ENCODE measurements at regions not wholly inside any gene's neighbourhood (a gene's known extent, or its start where the extent isn't known, plus 50 kb on each side); places are given as distances from the start of the nearest gene placed in this dataset.

GRCh38 chr5:68593211-68593671, 377.7 kb downstream of the PIK3R1 start:
- peak in 3 of 11 donors; percentile 1 to 12 (median 7) for DNase-seq (ENCODE audit: extremely low read depth in 1 of 11, low read depth in 9 of 11, low spot score in 4 of 11)

DNA sequence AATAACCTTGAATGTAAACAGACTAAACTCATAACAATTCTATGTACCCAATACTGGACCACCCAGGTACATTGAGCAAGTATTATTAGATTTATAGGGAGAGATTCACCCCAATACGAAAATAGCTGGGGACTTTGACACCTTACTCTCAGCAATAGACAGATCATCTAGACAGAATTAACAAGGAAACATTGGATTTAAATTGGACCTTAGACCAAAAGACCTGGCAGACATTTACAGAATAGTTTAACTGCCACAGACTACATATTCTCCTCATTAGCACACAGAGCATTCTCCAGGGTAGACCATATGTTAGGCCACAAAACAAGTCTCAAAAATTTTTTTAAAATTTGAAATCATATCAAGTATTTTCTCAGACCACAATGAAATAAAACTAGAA, 397.4 kb downstream of the PIK3R1 start:
- DNase-seq (ENCODE audit: extremely low read depth in 1 of 11, low read depth in 9 of 11, low spot score in 4 of 11): no peak

DNA sequence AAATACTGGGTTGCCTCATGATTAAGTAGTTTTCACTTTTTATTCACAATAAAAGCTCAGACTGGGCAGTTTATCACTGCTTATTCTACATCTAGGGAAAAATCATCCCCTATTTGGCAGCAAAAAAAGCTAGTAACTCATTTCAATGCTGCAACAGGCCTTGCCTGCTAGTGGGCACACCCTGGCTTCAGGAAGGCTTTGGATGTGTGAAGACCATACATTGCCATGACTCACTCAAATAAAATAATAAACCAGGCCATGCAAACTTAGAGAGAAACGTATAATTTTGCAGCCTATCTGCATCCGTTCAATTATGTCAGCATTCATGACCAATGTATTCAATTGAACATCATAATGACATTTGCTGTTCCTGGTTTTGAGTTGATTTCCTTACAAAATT, 402.9 kb downstream of the PIK3R1 start:
- no peak for DNase-seq (ENCODE audit: extremely low read depth in 1 of 11, low read depth in 9 of 11, low spot score in 4 of 11)

DNA sequence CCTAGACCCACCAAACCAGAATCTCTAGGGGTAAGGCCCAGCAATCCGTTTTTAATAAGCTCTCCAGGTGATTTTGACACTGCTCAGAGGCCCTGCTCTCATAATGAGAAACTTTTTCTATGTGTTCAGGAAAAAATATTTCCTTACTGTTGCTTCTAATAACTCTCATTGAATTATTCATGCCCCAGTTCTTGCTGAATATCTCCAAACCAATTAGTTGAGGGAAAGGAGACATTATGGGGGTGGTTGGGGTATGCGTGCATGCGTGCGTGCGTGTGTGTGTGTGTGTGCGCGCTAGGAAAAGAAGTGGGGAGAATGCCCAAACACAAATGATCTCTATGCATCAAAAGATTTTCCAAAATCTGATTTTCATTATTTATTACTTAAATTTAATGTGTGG, 411.4 kb downstream of the PIK3R1 start:
- DNase-seq (ENCODE audit: extremely low read depth in 1 of 11, low read depth in 9 of 11, low spot score in 4 of 11): no peak

DNA sequence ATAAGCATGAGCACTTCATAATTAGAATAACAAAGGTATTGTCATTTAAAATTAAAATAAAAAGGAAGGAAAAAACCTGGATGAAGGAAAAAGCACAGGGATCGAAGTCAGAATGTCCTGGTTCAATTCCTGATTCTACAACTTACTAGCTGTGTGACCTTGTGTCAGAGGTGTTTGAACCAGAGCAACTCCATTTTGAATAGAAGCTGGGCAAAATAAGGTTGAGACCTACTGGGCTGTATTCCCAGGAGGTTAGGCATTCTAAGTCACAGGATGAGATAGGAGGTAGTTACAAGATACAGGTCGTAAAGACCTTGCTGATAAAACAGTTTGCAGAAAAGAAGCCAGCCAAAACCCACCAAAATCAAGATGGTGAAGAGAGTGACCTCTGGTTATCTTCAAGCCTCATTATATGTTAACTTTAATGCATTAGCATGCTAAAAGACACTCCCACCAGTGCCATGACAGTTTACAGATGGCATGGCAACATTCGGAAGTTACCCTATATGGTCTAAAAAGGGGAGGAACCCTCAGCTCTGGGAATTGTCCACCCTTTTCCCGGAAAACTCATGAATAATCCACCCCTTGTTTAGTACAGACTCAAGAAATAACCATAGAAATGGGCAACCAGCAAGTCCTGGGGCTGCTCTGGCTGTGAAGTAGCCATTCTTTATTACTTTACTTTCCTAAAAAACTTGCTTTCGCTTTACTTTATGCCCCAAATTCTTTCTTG, 412.7 kb downstream of the PIK3R1 start:
- no peak for DNase-seq (ENCODE audit: extremely low read depth in 1 of 11, low read depth in 9 of 11, low spot score in 4 of 11)

DNA sequence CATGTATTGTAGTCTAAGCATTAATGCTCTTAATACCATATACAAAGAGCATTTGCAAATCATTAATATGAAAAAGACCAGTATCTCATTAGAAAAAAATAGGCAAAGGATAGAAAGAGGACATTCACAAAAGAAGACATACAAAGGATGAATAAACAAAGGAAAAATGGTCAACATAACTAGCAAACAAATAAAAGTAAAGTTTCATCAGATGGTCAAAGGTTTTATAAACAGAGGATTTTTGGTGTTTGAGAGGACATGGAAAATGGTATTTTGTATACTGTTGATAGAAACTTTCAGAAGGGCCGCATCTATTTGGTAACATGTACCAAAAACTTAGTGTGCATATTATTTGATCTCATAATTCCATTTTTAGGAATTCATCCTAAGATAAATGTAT, 414.8 kb downstream of the PIK3R1 start:
- no peak for DNase-seq (ENCODE audit: extremely low read depth in 1 of 11, low read depth in 9 of 11, low spot score in 4 of 11)

DNA sequence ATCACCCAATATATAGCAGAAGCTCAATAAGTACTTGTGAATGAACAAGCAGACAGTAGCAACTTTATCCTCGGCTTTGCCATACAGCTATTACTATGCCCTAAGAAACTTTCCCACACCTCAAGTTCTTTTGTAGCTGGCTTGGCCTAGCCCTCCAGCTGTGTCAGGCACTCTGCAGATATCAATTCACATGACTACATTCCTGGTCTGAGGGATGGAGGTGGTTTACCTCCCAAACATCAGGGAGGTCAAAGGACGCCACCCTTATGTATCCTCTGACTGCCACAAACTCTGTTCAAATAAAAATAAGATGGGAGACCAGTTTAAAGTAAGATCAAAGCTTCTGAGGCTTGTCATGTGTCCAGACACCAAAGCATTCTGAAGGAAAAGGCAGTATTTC, 416.3 kb downstream of the PIK3R1 start:
- no peak for DNase-seq (ENCODE audit: extremely low read depth in 1 of 11, low read depth in 9 of 11, low spot score in 4 of 11)

DNA sequence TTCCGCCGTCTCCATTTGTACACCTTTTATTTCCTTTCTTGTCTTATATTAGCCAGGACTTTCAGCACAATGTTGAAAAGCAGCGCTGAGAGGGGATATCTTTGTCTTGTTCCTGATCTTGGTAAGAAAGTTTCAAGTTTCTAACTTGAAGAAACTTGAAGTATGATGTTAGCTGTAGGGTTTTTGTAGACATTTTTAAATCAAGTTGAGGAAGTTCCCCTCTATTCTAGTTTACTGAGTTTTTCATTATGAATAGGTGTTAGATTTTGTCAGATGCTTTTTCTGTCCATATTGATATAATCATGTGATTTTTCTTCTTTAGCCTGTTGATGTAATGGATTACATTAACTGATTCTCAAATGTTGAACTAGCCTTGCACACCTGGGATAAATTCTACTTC, 425.7 kb downstream of the PIK3R1 start:
- no peak for DNase-seq (ENCODE audit: extremely low read depth in 1 of 11, low read depth in 9 of 11, low spot score in 4 of 11)

GRCh38 chr5:68643064-68643463, 427.5 kb downstream of the PIK3R1 start:
- DNase-seq (ENCODE audit: extremely low read depth in 1 of 11, low read depth in 9 of 11, low spot score in 4 of 11): no peak

DNA sequence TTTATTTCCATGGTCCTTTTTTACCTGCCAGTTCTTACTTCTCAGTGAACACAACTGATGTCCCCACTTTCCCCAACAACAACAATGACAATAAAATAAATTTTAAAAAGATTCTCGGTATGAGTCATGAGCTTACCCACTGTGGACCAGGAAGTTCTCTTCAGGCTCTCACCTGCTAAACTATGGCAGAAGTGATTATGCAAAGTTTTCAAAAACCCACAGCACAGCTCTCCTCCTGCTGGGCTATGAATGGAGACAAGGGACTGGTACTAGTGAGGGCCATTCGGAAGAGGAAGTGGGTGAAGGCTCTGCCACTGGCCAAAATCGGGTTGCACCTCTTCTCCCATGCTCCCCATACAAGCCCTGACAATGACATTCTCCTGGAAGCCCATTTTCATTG, 429.4 kb downstream of the PIK3R1 start:
- no peak for DNase-seq (ENCODE audit: extremely low read depth in 1 of 11, low read depth in 9 of 11, low spot score in 4 of 11)

DNA sequence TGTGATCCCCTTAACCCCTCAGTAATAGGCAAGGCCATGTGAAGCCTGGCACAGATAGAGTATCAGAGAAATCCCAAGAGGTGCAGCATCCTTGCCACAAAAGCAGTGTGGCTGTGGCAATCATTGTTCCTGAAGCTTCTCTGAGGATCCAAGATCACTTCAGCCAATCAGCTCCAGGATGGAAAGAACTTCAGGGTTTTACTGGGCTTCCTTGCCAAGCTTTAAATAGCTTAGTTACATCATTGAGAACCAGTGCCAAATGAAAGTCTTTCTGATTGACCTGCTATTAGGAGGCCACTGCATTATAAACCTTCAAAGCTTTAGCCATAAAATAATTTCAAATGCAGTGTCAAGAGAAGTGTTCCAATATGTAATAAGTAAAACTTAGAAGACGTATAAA, 430.6 kb downstream of the PIK3R1 start:
- DNase-seq (ENCODE audit: extremely low read depth in 1 of 11, low read depth in 9 of 11, low spot score in 4 of 11): peak in 1 of 11 donors; percentile 35

DNA sequence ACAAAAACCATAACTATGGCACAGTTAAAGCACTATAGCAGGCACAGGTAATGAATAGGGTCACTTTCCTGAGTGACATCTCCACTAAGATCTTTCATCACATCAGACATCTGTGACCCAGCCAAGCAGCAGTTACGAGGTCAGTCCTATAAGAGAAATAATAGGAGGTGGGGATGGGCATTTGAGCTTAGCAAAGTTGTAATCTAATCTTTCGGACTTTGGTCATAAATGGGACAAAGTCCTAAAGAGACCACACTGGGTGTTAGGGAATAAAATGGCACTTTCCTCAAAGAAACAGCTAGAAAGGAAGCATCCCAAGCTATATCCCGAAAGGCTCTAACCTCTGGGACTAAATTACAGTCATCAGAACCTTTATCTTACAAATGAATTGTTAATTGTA, 432.2 kb downstream of the PIK3R1 start:
- no peak for DNase-seq (ENCODE audit: extremely low read depth in 1 of 11, low read depth in 9 of 11, low spot score in 4 of 11)

- no peak for DNase-seq (ENCODE audit: extremely low read depth in 1 of 11, low read depth in 9 of 11, low spot score in 4 of 11)
These were observed 433.6 kb downstream of the PIK3R1 start for GRCh38 chr5:68648944-68649857.

GRCh38 chr5:68652534-68652965, 437.0 kb downstream of the PIK3R1 start:
- peak in 2 of 11 donors; percentile 44 to 51 for DNase-seq (ENCODE audit: extremely low read depth in 1 of 11, low read depth in 9 of 11, low spot score in 4 of 11)

- DNase-seq (ENCODE audit: extremely low read depth in 1 of 11, low read depth in 9 of 11, low spot score in 4 of 11): no peak
These were observed 437.9 kb downstream of the PIK3R1 start for GRCh38 chr5:68653471-68653870.

- DNase-seq (ENCODE audit: extremely low read depth in 1 of 11, low read depth in 9 of 11, low spot score in 4 of 11): no peak
These were observed 436.5 kb upstream of the SLC30A5 start for GRCh38 chr5:68657055-68657961.

- no peak for DNase-seq (ENCODE audit: extremely low read depth in 1 of 11, low read depth in 9 of 11, low spot score in 4 of 11)
These were observed 434.9 kb upstream of the SLC30A5 start for GRCh38 chr5:68658810-68659372.

DNA sequence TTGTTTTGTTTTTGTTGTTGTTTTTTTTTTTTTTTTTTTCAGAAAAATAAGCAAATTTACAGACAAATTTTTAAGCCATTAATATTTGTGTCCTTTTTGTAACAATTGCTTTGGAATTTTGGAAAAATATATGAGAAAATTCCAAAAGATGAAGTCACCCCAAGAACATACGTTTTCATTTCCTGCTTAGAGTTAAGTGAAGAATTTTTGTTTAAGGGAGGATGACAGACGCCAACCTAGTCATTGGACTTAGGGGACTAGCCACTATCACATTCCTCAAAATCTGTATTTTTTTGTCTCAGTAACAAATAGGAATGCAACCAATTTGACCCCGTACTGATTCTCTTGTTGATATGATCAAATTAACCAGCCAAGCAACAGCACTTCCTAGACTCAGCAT, 433.9 kb upstream of the SLC30A5 start:
- DNase-seq (ENCODE audit: extremely low read depth in 1 of 11, low read depth in 9 of 11, low spot score in 4 of 11): no peak

- DNase-seq (ENCODE audit: extremely low read depth in 1 of 11, low read depth in 9 of 11, low spot score in 4 of 11): no peak
These were observed 432.6 kb upstream of the SLC30A5 start for GRCh38 chr5:68661237-68661636.

Measured in renal cortex interstitium (tissue), 11 donors.